HCT116 (cell line): ENCODE measurements at regions not wholly inside any gene's neighbourhood (a gene's known extent, or its start where the extent isn't known, plus 50 kb on each side); places are given as distances from the start of the nearest gene placed in this dataset.

Experiments used
- ATAC-seq: fragments of 200-7000 bp; cut with Tn5 transposase; 2 replicates; pipeline ENCODE4 v1.9.1; 2020; ENCODE audit warnings: mild to moderate bottlenecking, moderate library complexity
- BruUV-seq: library from RNA; stranded (reverse); fragments of 400-500 nt; replicated peaks from 2 replicates; lab custom pipeline; 2021; lab: Mats Ljungman, UMichigan
- CTCF ChIA-PET: fragments of 300-600 bp; sonication (Branson Sonifier 250); formaldehyde crosslinking; loops from one replicate; lab custom pipeline; 2021; ENCODE audit warnings: antibody characterized with exemption; lab: Charles Lee
- POLR2A ChIA-PET: fragments of 300-600, 350-600 bp; sonication (Branson Sonifier 250); formaldehyde crosslinking; loops from one replicate; lab custom pipeline; 2021; ENCODE audit warnings: antibody characterized with exemption; lab: Charles Lee
- RAD21 ChIA-PET, 2 experiments: fragments of 300-600 bp; sonication (Branson Sonifier 250); formaldehyde crosslinking; loops; one replicate each; lab custom pipeline; 2023; ENCODE audit warnings: low total read pairs in 2 of 2; ENCODE audit not compliant: uncharacterized antibody in 2 of 2, unreplicated experiment in 2 of 2, low non-redundant PET in 1 of 2; lab: Charles Lee
- DNase-seq: peaks from one replicate; pipeline ENCODE4 v3.0.0-alpha.2; 2010; ENCODE audit warnings: low read depth, low spot score
- H2AFZ ChIP-seq: fragments of 200-600 bp; shearing (Covaris generic), sonication (generic); 2 replicates; pipeline ENCODE4 v1.6.1; 2017; ENCODE audit warnings: low read depth, mixed run types, mixed read lengths, antibody characterized with exemption, low read length; ENCODE audit not compliant: poor library complexity, severe bottlenecking
- H3K27ac ChIP-seq: 2 replicates; pipeline ENCODE4 v1.5.1; 2012; ENCODE audit warnings: low read depth, low read length
- H3K27me3 ChIP-seq: fragments of 200-600 bp; sonication (generic); 2 replicates; pipeline ENCODE4 v1.6.1; 2016; ENCODE audit warnings: mixed run types, low read length, mixed read lengths; ENCODE audit not compliant: insufficient read depth
- H3K36me3 ChIP-seq, 2 experiments: fragments of 200-500 bp in 1 of 2; fragments of 200-600 bp in 1 of 2; sonication (Bioruptor generic) in 1 of 2; sonication (generic) in 1 of 2; 2 replicates each; pipeline versions ENCODE4 v1.5.1 to v1.6.1; 2014 to 2016; ENCODE audit warnings: low read length in 2 of 2, inconsistent platforms in 1 of 2, mixed read lengths in 1 of 2, mixed run types in 1 of 2; ENCODE audit not compliant: insufficient read depth in 2 of 2, control insufficient read depth in 1 of 2
- H3K4me1 ChIP-seq, 2 experiments: fragments of 200-600 bp in 1 of 2; sonication (generic) in 1 of 2; 2 replicates each; pipeline versions ENCODE4 v1.5.1 to v1.6.1; 2012 to 2017; ENCODE audit warnings: low read length in 2 of 2, inconsistent platforms in 1 of 2, mild to moderate bottlenecking in 1 of 2, mixed read lengths in 1 of 2, mixed run types in 1 of 2, moderate library complexity in 1 of 2; ENCODE audit not compliant: insufficient read depth in 2 of 2, control insufficient read depth in 1 of 2
- H3K4me2 ChIP-seq: fragments of 200-600 bp; sonication (generic); 2 replicates; pipeline ENCODE4 v1.6.1; 2017; ENCODE audit warnings: mixed run types, low read length, mixed read lengths
- H3K4me3 ChIP-seq, 2 experiments: fragments of 200-600 bp in 1 of 2; sonication (generic) in 1 of 2; replicated peaks in 1 of 2; 2 replicates each; pipeline ENCODE4 v1.5.1; 2011 to 2016; ENCODE audit warnings: low read length in 2 of 2, control low read depth in 1 of 2, low read depth in 1 of 2, mild to moderate bottlenecking in 1 of 2, mixed read lengths in 1 of 2, mixed run types in 1 of 2
- H3K79me2 ChIP-seq: fragments of 200-600 bp; sonication (generic); 2 replicates; pipeline ENCODE4 v1.6.1; 2017; ENCODE audit warnings: mild to moderate bottlenecking, mixed run types, low read length, moderate library complexity, mixed read lengths; ENCODE audit not compliant: insufficient read depth
- H3K9ac ChIP-seq: fragments of 200-600 bp; sonication (generic); 2 replicates; pipeline ENCODE4 v1.6.1; 2016; ENCODE audit warnings: low read length, mixed read lengths
- H3K9me2 ChIP-seq: fragments of 200-600 bp; sonication (generic), shearing (Covaris generic); 2 replicates; pipeline ENCODE4 v1.6.1; 2017; ENCODE audit warnings: mixed run types, mild to moderate bottlenecking, moderate library complexity; ENCODE audit not compliant: insufficient read depth
- H3K9me3 ChIP-seq, 2 experiments: fragments of 200-500 bp in 1 of 2; fragments of 200-600 bp in 1 of 2; sonication (Bioruptor generic) in 1 of 2; sonication (generic) in 1 of 2; 2 replicates each; pipeline ENCODE4 v1.6.1; 2014 to 2017; ENCODE audit warnings: low read length in 2 of 2, mixed read lengths in 2 of 2, inconsistent platforms in 1 of 2, low read depth in 1 of 2, mild to moderate bottlenecking in 1 of 2, mixed run types in 1 of 2, moderate library complexity in 1 of 2; ENCODE audit not compliant: control insufficient read depth in 1 of 2, insufficient read depth in 1 of 2
- H4K20me1 ChIP-seq: fragments of 200-600 bp; sonication (generic), shearing (Covaris generic); 2 replicates; pipeline ENCODE4 v1.6.1; 2017; ENCODE audit warnings: mixed run types, mild to moderate bottlenecking, moderate library complexity; ENCODE audit not compliant: insufficient read depth
- ATF3 ChIP-seq: IDR thresholded peaks from 2 replicates; pipeline ENCODE4 v1.6.1; 2012
- CEBPB ChIP-seq: IDR thresholded peaks from 2 replicates; pipeline ENCODE4 v1.6.1; 2012; ENCODE audit warnings: low read depth
- EGR1 ChIP-seq: IDR thresholded peaks from 2 replicates; pipeline ENCODE4 v1.6.1; 2012; ENCODE audit warnings: low read depth
- ELF1 ChIP-seq: IDR thresholded peaks from 2 replicates; pipeline ENCODE4 v1.6.1; 2012; ENCODE audit warnings: low read depth, borderline replicate concordance
- EZH2 ChIP-seq: fragments of 200-600 bp; sonication (generic); IDR thresholded peaks from 2 replicates; pipeline ENCODE4 v1.6.1; 2017; ENCODE audit warnings: antibody characterized with exemption, mixed run types
- FOSL1 ChIP-seq: IDR thresholded peaks from 2 replicates; pipeline ENCODE4 v1.6.1; 2012; ENCODE audit warnings: low read depth
- MAX ChIP-seq: IDR thresholded peaks from 2 replicates; pipeline ENCODE4 v1.6.1; 2012
- POLR2A ChIP-seq: IDR thresholded peaks from 2 replicates; pipeline ENCODE4 v1.7.0; 2011; ENCODE audit warnings: borderline replicate concordance; ENCODE audit not compliant: insufficient read depth, insufficient read length; ENCODE audit errors: extremely low read depth
- POLR2AphosphoS5 ChIP-seq: IDR thresholded peaks from 2 replicates; pipeline ENCODE4 v1.6.1; 2011; ENCODE audit warnings: mild to moderate bottlenecking, low read depth, low read length, moderate library complexity
- RAD21 ChIP-seq: IDR thresholded peaks from 2 replicates; pipeline ENCODE4 v1.6.1; 2012; ENCODE audit warnings: low read depth, mild to moderate bottlenecking
- SIN3A ChIP-seq: IDR thresholded peaks from 2 replicates; pipeline ENCODE4 v1.6.1; 2012; ENCODE audit warnings: low read depth
- SRF ChIP-seq: IDR thresholded peaks from 2 replicates; pipeline ENCODE4 v1.6.1; 2012; ENCODE audit warnings: low read depth
- TCF7L2 ChIP-seq: IDR thresholded peaks from 2 replicates; pipeline ENCODE4 v1.7.0; 2011; ENCODE audit warnings: borderline replicate concordance, inconsistent platforms; ENCODE audit not compliant: insufficient read depth, insufficient read length; ENCODE audit errors: extremely low read depth
- YY1 ChIP-seq: IDR thresholded peaks from 2 replicates; pipeline ENCODE4 v1.6.1; 2011; ENCODE audit warnings: low read length, low read depth, moderate library complexity, mild to moderate bottlenecking; ENCODE audit not compliant: insufficient replicate concordance; ENCODE audit errors: extremely low read depth
- ZBTB33 ChIP-seq: IDR thresholded peaks from 2 replicates; pipeline ENCODE4 v1.6.1; 2011; ENCODE audit warnings: mild to moderate bottlenecking, low read length, moderate library complexity; ENCODE audit not compliant: insufficient replicate concordance; ENCODE audit errors: extremely low read depth
- ZFX ChIP-seq: fragments of 450-650 bp; IDR thresholded peaks from 2 replicates; pipeline ENCODE4 v1.6.1; 2017
- ZNF274 ChIP-seq: fragments of 200-500 bp; sonication (Bioruptor generic); IDR thresholded peaks from 2 replicates; pipeline ENCODE4 v1.6.1; 2014; ENCODE audit warnings: mild to moderate bottlenecking, low read depth, low read length, inconsistent platforms
- intact Hi-C: fragments of 100-400 bp; cut with micrococcal nuclease; formaldehyde crosslinking; loops from 2 replicates; pipeline ENCODE4 v1.10.0; 2022

DNA sequence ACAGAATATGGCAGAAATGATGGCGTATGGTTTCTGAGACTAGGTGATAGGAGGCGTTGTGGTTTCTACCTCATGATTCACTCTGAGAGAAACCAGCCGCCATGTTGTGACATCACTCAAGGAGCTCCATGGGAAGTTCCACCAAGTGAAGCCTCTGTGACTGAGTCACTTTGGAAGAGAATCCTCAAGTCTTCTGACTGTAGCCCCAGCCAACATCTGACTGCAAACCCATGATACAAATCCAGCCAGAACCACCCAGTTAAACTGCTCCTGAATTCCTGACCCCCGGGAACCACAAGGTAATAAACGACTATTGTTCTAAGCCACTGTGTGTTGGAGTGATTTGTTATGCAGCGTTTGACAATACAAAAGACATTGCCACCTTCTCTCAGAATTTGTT is 91.1 kb upstream of the CARD11 start:
- intact Hi-C loops, result no loop called here
- ATAC-seq, result no peak
- CTCF ChIA-PET, result no interaction called here

More for the DNA sequence above, 91.1 kb upstream of the CARD11 start:
- ChIA-PET POLR2A (no interaction called here), RAD21 (no interaction called here)
- DNase-seq, result no peak
- Histone ChIP-seq H3K36me3 (no peaks in the 10 kb centered on the region), H3K27me3 (peaks cover 6% of the 10 kb centered on the region; the same call in 1 of the 2 replicates), H3K4me1 (no peaks in the 10 kb centered on the region), H3K79me2 (no peaks in the 10 kb centered on the region), H3K4me3 (no peak overlapping the region), H3K4me2 (no peak overlapping the region), H3K9me3 (no peaks in the 10 kb centered on the region), H3K9ac (no peak overlapping the region), H2AFZ (no peak overlapping the region), H4K20me1 (no peaks in the 10 kb centered on the region), H3K9me2 (no peaks in the 10 kb centered on the region), H3K27ac (no peak overlapping the region)
- BruUV-seq, result no TSS peak
- TF ChIP-seq SRF (no peak), ZNF274 (no peak), SIN3A (no peak), RAD21 (no peak), ELF1 (no peak), YY1 (no peak), POLR2A (no peak), FOSL1 (no peak), CEBPB (no peak), MAX (no peak), TCF7L2 (no peak), ATF3 (no peak), POLR2AphosphoS5 (no peak), ZFX (no peak), EGR1 (no peak), EZH2 (no peak), ZBTB33 (no peak)
